ENCODE measurements at regions not wholly inside any gene's neighbourhood (a gene's known extent, or its start where the extent isn't known, plus 50 kb on each side); places are given as distances from the start of the nearest gene placed in this dataset.

DNA sequence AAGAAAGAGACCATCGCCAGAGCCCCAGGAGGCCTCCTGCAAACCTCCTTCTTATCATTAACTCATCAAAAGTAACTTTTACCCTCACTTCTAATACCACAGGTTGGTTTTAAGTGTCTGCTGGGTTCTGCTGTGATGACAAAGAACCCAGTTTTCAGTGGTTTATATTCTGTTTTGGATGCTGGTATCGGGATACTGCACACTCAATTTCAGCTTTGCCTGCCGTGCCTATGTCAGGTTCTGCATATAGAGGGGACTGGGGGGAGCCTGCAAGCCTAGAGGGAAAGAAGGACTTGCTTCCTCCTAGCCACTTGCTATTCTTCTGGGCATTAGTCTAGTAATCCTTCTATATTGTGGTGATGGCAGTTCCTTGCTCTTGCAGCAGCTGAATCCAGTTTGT is 242.4 kb downstream of the KCNRG start:
- no peak overlapping the region for H3K4me3 ChIP-seq (replicated peaks; ENCODE audit: low read depth, low read length)
- TF ChIP-seq, protein P1, sequence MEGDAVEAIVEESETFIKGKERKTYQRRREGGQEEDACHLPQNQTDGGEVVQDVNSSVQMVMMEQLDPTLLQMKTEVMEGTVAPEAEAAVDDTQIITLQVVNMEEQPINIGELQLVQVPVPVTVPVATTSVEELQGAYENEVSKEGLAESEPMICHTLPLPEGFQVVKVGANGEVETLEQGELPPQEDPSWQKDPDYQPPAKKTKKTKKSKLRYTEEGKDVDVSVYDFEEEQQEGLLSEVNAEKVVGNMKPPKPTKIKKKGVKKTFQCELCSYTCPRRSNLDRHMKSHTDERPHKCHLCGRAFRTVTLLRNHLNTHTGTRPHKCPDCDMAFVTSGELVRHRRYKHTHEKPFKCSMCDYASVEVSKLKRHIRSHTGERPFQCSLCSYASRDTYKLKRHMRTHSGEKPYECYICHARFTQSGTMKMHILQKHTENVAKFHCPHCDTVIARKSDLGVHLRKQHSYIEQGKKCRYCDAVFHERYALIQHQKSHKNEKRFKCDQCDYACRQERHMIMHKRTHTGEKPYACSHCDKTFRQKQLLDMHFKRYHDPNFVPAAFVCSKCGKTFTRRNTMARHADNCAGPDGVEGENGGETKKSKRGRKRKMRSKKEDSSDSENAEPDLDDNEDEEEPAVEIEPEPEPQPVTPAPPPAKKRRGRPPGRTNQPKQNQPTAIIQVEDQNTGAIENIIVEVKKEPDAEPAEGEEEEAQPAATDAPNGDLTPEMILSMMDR (IDR thresholded peaks at IDR 0.05; ENCODE audit: low read length, missing control alignments): no peak
- no peak for DNase-seq (ENCODE audit: low read depth)

DNA sequence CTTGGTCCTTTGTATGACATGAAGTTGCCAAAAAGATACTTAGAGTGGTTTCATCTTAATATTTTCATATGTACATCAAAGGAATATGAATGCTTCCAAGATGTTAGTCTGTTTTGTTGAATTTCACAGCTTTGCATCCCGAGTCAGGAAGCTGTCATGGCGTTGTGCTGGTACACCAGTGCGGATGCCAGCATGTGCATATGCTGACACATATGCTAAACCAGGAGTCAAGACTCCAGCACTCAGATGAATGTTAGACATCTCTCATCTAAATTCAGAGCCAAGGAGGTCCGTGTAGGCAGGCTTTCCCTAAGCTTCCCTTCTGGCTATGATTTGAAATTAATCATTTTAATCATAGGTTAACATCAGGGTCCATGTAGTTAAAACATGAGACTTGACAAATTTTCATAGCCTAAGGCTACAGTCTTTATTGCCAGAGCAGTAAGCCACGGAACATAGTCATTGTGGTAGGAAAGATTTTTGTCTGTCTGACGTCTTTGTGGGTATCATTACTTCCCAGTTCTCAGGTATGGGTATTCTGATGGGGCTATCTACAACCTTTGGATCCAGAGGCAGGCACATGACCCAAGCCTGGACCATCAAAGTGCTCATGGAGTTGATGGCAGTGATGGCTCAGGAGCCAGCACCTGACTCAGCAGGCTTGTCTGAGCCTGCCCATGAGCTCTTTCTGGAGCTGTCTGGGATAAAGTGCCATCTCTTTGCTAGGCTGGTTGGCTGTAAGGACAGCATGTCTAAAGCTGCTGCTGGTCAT is 246.1 kb downstream of the KCNRG start:
- DNase-seq (ENCODE audit: low read depth): no peak
- TF ChIP-seq, protein P1 (IDR thresholded peaks at IDR 0.05; ENCODE audit: low read length, missing control alignments): no peak
- no peak overlapping the region for H3K4me3 ChIP-seq (replicated peaks; ENCODE audit: low read depth, low read length)

DNA sequence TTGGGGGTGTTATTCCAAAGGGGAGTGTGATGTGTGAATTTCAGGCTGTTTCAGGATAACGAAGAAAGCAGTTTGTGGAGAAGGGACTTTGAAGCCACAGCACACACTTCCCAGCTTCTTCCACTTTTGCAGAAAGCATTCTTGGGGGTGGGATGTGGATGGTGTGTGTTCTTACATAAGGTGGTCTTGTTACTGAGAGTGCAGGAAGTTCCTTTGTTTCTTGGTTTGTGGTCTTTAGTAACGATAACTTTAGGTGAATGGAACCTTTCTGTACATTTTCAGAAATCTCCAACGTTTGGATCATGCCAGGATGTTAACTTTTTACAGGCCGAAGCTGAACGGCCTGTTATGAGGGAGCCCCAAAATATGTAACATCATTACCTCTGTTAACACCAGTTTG is 251.8 kb downstream of the KCNRG start:
- H3K4me3 ChIP-seq (replicated peaks; ENCODE audit: low read depth, low read length): no peak overlapping the region
- TF ChIP-seq, protein P1 (IDR thresholded peaks at IDR 0.05; ENCODE audit: low read length, missing control alignments): no peak
- no peak for DNase-seq (ENCODE audit: low read depth)

DNA sequence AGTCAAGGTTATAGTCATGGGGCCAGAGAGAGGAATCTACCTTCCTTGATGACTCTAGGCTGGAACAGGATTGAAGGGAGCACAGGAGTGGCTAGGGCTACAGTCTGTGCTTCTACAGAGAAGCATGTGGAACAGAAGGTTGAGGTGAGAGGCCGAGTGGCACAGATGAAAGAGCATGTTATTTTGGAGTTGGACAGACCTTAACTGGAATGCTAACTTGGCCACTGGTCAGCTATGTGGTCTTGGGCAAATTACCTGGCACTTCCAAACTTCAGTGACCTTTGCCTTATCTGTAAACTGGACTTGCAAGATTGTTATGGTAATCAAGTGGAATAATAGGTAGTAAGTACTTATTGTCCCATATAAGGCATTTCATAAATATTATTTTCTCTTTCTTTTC is 252.7 kb downstream of the KCNRG start:
- TF ChIP-seq, protein P1 (IDR thresholded peaks at IDR 0.05; ENCODE audit: low read length, missing control alignments): no peak
- no peak overlapping the region for H3K4me3 ChIP-seq (replicated peaks; ENCODE audit: low read depth, low read length)
- no peak for DNase-seq (ENCODE audit: low read depth)

DNA sequence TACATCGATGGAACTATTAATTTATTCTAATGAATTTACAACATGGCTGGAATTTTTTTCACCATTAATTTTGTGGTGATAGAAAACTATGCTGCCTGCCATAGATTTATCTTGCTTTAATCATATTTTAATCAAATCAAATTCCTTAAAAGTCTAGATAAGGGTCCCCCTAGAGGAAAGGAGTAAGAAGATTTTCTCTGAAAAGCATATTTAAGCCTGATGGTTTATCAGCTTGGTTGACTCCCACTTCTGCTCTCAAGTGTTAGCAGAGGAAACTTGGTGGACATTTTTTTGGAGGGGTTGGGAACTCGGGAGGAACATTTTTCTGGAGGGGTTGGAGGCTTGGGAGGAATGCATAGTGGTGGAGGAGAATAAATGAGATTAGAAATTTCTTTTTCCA is 253.3 kb downstream of the KCNRG start:
- peak; percentile 14 for DNase-seq (ENCODE audit: low read depth)
- H3K4me3 ChIP-seq (replicated peaks; ENCODE audit: low read depth, low read length): no peak overlapping the region
- TF ChIP-seq, protein P1 (IDR thresholded peaks at IDR 0.05; ENCODE audit: low read length, missing control alignments): peak; percentile 13

DNA sequence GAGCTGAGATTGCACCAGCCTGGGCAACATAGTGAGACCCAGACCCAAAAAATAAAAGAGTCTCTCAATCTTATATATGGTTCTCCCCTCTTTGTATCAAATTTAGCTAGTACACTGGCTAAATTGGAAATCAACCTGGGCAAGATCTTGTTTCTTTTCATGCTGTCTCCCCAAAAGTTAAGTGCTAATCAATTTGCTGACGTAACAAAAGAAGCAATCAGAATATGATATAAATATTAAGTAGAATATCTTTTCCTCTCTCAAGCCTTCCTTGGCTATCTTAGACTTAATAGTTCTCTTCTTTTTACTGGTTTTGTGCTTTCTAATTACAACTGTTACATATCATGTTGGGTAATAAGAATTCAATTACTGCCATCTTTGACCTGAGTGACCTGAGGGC is 258.9 kb downstream of the KCNRG start:
- DNase-seq (ENCODE audit: low read depth): no peak
- TF ChIP-seq, protein P1 (IDR thresholded peaks at IDR 0.05; ENCODE audit: low read length, missing control alignments): no peak
- H3K4me3 ChIP-seq (replicated peaks; ENCODE audit: low read depth, low read length): no peak overlapping the region

Data from fibroblast of pulmonary artery (primary cell).